Stimulated activated CD8-positive, alpha-beta memory T cell treated with anti-CD3 and anti-CD28 coated beads, Interleukin-12 subunit alpha, Interleukin-12 subunit beta, amount 100 ng/mL, for 1 hour (primary cell): ENCODE measurements at regions not wholly inside any gene's neighbourhood (a gene's known extent, or its start where the extent isn't known, plus 50 kb on each side); places are given as distances from the start of the nearest gene placed in this dataset.

Source experiments
- DNase-seq: peaks from one replicate; pipeline ENCODE4 v3.0.0-alpha.2; 2020; ENCODE audit warnings: low read depth

DNA sequence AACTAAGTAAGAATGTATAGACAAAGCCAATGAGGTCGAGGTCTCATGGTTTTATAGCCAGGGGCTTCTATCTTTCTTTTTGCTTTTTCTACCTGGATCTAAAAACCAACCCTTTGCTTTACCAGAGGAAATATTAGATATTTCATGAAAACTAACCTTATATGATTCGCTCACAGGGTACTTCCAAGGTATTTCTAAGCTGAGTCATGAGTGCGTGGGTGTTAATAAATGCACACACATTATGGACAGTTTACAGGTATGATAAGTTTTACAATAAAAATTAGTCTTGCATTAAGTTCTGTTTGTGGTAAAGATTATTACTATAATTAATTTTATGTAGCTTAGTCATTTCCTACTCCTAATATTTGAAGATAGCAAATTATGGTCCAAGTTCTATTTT is 217.2 kb downstream of the CHRM3 start:
- DNase-seq, result no peak

DNA sequence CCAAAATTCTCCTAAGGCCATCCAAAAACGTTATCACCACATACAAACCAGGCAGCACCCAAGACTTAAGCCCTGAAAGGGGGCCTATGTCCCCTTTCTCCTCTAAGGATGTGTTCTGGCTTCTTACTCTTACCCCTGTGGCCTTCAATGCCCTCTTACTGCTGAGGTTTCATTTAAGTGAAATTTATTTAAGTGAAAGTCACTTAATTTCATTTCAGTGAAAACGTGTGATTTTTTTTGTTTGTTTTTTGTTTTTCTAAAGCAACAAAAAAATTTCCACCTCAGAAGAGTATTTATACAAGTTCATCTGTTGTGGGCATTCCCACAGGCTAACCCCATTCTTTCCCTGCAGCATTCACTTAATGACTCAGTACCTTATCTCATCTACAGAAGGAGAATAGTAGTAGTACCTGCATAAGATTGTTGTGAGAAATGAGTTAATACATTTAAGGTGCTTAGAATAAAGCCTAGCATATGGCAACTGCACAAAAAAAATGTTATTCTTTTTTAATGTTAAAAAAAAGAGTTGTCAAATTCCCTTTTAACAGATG is 220.6 kb downstream of the CHRM3 start:
- no peak for DNase-seq

DNA sequence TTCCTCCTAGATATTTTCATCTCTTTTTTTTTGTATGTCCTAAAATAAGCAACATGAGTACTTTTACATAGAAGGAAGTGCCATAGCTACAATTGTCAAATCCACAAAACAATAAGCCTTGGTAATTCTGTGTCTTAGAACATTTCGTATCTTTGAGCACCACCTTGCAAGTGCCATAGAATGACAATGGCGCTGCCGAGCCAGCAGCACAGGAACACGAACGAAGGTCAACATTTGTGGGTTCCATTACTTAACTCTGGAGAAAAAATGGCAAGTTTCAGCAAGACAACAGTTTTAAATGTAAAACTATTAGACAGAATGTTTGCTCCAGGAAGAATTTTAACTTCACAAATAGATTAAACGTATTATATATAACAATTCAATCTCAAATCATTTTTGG is 222.1 kb downstream of the CHRM3 start:
- no peak for DNase-seq

DNA sequence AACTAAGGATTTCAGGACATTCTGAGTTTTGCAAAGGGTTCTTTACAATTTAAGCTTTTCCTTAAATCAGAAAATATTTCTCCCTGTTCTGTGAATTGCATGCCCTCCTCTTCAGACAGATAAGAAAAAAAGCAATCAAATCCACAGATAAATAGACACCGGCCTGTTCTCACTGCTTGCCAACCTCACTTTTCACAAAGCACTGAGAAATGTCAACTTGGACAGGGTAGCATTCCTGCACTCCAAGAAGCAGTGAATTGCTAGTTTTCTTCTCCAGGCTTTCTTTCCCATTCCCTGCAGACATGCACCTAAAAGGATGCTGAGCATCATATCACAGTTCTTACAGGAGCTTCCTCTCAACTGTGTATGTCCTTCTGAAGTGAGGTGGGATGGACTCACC is 226.0 kb downstream of the CHRM3 start:
- DNase-seq, result no peak

DNA sequence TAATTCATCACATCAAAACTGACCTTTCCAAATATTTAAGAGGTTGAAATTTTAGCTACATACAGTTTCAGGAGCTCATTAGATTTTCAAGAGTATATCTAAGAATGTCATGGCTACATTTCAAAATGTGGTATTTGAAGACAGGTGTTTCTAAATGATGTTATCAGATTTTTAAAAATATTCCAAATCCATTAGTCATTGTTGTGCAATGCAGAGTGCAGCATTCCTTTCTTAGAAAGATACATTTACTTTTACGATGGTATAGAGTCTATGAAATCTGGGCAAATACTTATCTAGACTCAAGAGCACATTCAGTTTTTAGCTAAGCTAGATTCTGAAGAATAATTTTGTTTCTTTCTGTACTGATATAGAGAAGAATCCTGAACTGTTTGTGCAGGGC is 230.3 kb downstream of the CHRM3 start:
- no peak for DNase-seq

DNA sequence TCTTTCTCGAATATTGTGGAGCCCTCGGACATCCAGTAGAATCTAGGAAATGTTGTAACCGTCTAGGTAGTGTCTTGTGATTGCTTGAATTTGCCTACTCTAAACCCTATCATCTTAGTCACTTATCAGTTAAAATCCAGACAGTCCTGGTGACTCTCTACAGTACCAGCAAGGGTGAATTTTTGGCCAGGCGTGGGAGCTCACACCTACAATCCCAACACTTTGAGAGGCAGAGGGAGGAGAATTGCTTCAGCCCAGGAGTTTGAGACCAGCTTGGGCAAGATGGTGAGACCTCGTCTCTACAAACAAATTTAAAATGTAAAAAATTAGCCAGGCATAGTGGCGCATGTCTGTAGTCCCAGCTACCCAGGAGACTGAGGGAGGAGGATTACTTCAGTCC is 230.9 kb downstream of the CHRM3 start:
- no peak for DNase-seq

DNA sequence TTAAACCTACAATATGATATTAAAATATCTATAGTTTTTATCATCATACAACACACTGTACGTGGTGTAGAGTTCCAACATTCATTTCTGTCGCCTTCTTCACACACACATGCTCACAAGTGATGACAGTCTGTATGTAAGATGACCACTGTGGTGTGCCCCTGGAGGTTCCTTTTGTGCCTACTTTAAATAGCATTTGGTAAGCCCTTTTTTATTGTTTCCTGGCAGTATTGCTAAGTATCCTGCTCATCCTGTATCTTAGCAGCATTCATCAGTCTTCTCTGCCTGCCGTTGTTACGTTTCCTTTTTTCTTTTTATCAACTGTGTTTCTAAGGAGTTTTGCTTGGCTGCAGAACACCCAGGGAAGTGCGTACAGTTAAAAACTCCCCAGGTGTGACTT is 231.4 kb downstream of the CHRM3 start:
- DNase-seq, result no peak

DNA sequence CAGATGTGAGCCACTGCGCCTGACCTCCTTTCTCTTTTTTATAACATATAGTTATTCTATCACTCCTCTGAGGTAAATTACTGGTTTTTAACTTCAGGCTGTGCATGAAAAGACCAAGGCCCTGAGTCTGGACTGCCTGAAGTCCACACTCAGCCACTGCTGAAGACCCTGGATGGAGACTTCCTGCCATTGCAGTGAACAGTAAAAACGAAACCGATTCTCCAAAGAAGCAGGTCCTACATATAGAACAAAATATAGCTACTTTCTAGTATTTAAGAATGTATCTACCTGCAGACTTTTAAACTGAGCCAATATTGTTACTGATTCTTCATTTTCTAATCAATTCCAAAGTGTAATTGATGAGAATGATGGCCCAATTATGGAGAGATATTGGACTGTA is 232.8 kb downstream of the CHRM3 start:
- no peak for DNase-seq

DNA sequence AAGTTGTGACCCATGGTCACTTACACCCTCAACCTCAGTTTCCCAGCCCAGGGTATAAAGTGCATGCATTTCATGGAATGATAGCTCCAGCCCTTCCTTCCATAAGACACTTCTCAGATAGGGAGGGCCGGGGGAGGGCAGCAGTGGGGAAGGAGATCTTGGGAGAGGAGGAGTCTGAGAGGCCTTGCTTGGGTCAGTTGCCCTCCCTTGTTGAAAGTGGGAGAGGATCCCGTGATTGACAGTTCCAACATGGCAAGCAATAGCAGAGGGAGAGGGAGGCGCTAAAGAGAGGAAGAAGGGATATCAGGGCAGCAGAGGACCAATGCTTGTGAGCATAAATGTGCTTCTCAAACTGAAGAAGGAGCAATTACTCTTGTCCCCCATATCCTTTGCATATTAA is 244.4 kb downstream of the CHRM3 start:
- no peak for DNase-seq

DNA sequence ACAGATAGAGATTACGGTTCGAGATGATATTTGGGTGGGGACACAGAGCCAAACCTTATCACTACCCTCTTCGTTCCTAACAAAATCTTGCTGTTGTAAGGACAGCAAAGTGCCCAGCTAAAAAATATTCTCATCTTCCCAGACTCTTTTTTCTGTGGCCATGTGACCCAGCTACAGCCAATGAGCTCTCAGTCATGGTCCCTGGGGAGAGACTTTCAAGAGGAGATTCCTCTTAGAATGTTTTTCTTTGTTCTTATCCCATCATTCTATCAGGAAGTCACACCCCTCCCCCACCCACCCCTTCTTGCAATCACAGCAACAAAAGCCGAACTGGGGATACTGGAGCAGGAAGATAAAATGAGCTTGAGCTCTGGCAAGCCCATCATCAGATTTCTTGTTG is 247.1 kb downstream of the CHRM3 start:
- no peak for DNase-seq

DNA sequence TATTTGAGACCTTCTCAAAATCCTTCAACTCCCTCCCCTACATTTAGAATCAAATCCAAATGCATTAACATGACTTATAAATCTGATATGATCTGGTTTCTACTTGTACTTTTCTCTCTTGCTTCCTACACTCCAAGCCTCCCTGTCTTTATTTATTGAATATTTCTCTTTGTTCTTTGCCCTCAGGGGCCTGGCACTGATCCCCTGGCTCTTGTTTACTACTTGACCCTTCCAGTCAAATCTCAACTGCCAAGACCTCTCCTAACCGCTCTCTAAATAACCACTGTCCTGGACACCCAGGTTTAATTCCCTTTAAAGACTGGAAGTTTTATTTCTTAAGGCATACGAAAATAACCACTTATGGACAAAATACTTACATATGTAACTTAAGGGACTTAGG is 248.9 kb downstream of the CHRM3 start:
- DNase-seq, result no peak

DNA sequence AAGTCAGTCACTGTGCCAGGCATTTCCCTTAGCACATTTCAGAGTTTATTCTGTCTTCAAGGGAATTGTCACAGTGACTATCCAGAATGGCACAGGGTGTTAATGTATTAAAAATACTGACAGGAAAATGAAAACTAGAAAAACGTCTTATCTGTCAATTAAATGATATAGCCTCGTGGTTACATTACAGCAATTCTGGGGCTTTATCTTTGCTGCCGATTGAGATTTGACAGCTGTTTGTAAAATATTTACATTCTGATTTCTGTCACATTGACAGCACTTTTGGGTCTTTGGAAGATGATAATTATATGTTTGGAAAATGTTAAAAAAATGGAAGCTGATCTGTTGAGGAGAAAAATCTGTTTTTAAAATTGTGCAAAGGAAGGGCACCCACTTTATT is 250.0 kb downstream of the CHRM3 start:
- no peak for DNase-seq

DNA sequence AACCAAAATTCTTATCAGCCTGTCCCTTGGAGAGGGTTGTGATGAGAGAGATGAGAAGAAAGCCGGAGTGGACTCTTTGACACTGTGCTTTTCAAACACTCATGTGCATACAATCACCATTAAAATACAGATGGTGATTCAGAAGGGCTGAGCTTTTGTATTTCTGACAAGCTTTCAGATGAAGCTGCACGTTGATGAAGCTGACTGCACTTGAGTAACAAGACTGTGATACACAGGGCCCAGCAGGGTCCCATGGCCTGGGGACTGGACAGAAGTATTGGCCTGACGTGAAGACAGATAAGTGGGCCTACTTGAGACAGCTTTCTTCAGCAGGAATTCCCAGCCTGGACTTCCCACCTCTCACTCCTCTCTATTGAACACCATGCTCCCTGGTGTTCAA is 258.2 kb downstream of the CHRM3 start:
- DNase-seq, result no peak

DNA sequence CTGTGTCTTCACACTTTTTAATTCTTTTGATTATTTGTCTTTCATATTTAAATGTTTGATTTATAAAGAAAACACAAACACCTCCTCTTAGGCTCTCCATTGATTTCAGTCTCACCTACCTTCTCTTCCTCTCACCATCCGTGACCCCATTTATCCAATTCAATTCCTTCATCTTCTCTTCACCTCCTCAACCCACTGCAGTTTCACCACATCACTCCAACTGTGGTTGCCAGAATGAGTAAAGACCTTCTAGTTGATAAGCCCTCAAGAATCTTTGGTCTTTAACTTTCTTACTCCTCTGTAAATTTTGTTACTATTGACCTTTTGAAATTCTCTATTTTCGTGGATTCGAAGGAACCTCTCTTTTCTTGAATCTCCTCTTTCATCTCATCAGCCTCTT is 260.7 kb downstream of the CHRM3 start:
- no peak for DNase-seq

DNA sequence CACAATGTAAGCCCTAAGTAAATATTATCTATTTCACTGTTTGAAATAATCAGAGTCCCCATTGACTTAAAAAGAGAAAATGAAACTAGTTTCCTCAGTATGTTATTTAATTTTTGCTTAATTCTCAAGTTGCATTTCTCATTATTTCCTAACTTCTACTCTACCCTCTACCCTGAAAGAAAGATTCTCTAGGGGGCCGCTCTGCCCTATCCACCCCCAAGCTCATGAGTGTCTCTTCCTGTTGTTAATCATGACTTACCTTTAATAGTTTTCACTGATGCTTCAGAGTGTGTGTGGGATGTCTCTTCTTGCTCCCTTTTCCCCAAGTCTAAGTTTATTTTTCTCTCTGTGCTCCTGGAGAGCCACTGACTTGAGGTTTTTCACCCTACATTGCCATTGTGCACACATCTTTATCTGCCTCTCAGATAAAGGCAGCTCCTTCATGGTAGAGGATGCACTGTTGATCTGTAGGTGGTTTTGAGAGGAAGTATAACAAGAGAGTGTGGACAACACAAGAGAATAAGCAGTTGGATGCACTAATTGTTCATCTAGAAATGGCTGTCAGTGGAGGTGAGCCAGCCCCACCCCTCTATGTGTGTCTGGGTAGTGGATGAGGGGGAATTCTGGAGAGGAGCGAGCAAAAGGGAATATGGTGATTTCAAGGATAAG is 261.7 kb downstream of the CHRM3 start:
- DNase-seq, result no peak

DNA sequence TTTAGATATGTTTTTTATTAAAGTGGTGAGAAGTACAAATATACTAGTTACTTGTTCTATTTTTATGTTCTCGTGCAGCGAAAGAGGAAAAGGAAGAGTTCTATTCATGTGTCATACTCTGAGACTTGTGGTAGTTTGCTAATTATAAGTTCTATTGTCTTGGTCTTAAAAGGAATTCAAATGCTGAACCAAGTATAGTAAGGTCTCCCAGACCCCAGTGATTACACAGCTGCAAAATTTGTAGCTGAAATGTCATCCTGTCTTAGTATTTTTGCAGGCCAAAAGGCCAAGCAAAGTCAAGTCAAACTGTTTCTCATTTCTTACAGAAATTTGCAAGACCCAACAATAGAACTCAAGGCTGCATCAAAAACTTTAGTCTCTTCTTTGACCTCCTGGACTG is 268.7 kb downstream of the CHRM3 start:
- DNase-seq, result no peak

DNA sequence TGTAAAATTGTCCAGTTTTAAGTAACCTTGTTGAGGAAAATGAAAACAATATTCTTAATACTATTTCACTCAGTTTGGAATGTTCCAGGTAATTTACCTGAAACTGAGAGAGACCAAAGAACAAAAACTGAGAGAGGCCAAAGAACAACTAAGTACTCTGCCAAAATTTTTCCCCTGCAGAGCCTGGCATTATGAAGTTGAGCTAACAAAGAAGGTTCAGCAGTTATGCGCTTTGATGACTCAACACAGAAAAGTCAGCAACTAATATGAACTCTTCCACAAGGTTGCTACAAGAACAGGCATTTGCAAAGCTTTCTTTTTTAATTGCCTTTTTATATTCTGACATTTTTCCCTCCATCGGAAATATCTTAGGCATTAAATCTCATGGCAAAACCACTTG is 270.9 kb downstream of the CHRM3 start:
- no peak for DNase-seq

DNA sequence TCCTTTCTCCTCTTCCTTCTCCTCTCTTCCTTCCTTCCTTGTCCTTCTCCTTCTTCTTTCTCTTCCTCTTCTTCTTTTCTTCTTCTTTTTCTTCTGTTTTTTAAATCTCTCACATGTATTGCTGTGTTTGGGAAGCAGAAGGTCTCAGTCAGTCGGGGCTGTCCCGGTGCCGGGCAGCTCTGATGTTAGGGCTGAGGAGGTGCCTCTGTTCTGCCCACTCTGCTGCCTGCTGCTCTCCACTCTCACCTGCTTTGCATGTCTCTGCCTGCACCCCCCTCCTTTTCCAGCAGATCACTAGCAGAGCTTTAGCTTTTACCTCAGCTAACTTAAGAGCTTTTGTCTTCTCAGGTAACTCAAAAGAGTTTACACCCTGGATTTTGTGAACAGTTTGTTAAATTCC is 276.6 kb downstream of the CHRM3 start:
- no peak for DNase-seq

DNA sequence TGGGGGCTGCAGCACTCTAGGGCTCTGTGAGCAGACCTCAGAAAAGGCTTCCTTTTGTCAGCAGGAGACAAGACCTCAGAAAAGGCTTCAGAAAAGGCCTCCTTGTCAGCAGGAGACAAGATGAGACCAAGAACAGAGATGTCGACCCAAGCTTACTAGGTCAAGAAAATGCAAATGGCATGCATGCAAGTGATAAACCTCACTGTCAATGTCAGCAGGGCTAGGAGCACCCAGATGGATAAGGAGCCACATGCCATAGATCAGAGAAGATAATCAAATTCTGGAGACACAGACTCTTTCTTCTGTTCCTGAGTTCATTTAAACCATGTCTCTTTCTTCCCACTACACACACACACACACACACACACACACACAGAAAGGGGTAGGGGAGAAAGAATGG is 285.9 kb downstream of the CHRM3 start:
- no peak for DNase-seq

DNA sequence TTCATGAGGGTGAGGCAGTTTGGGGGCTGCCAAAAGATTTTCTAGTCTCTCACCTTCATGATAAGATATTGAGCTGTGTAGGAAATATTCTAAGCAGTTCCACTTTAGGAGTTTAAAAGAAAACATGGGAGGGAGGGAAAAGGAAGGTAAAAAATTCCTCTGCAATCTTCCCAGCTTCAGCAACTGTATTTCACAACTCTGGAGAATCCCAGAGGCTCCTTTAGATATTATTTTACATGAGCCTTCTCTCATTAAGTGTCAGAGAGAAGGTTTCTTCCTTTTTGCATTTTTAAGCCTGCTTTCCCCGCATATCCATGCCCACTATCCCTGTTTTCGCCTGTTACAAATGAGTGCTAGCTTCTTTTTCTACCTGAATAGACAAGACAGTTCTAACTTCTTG is 289.4 kb downstream of the CHRM3 start:
- no peak for DNase-seq

DNA sequence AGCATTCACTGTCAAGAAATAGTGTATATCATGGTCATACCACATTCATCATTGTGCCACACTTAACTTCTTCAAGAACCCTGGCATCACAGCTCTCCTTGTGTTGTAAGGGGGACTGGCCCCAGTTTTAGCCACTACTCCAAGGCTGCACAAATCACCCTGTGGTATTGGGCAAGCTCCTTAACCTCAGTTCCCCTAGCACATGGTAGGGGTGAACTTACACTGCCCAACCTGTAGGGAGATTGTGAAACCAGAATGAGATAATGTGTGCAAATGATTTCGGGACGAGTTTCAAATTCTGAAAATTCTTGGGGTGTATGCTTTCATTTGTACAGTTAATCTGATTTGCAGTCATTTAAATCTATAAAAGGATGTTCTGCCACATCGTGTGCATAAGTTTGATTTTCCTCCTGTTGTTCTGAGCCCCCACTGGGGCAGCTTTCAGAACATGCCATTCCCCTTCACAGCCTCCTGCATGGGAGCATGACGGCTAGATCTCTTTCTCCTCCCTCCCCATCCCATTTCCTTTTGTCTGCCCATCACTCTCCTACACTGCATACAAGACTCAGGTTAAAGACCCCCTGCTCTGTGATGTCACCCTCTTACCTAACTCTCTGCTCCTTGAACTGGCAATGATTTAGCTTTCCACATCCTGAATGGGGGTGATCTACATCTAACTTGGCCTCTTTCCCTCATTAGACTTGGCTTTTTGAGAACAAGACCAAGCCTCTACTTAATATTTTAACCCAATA is 290.3 kb downstream of the CHRM3 start:
- no peak for DNase-seq

DNA sequence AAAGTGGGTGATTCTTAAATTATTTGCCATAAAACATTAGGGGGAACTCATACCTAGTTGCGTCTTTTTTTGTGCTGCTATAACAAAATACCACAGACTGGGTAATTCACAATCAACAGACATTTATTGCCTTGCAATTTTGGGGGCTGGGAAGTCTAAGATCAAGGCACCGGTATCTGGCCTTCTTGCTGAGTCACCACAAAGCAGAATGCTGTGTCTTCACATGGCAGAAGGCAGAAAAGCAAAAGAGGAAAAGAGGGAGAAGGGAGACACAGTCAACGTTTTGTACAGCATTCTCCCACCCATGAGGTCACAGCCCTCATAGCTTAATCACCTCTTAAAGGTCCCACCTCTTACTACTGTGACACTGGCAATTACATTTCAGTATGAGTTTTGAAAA is 291.0 kb downstream of the CHRM3 start:
- no peak for DNase-seq

DNA sequence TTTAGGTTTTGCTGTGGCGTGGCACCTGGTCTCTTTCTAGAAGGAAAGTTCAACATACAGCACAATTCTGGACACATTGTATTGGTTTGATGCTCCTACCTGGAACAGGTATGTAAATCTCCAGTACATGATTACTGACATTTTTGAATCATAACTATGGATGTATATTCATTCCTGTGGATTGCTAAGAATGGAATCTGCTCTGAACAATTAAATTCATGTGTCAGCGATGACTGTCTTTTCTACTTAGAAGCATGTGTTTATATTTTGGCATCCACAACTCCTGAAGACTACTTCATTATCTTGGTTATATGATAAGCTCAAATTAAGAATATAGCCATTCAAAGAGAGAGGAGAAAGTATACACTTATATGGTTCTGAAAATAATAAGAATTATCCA is 291.8 kb downstream of the CHRM3 start:
- no peak for DNase-seq

DNA sequence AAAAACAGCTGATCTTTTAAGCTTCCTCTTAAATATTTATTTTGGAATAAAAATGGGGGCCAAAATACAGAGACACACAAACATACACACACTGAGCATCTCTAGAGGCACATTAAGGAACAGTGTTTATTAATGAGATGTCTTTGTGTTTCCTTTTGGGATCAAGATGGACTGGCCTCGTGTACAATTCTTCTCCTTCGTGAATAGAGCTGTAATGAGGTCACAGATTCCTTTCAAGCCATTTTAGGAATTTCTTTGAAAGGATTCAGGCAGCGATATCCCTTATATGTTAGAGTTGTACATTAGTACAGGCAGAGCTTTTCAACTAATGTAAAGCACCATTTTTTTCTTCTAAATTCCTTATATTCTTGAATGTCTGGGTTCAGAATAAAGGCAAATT is 295.7 kb downstream of the CHRM3 start:
- no peak for DNase-seq
